ENCODE measurements at regions not wholly inside any gene's neighbourhood (a gene's known extent, or its start where the extent isn't known, plus 50 kb on each side); places are given as distances from the start of the nearest gene placed in this dataset.

- peak; percentile 27 for TF ChIP-seq CTCF (IDR thresholded peaks at IDR 0.05; ENCODE audit: poor library complexity)
- TF ChIP-seq EZH2 (IDR thresholded peaks at IDR 0.05; ENCODE audit: borderline replicate concordance) = no peak
- no peak for TF ChIP-seq EZH2phosphoT487 (IDR thresholded peaks at IDR 0.05; ENCODE audit: low read depth, severe bottlenecking, unreplicated experiment)
These were observed 220.3 kb upstream of the FGGY start for GRCh38 chr1:59076612-59077011.

All from hepatocyte (in vitro differentiated cells).